ENCODE measurements at regions not wholly inside any gene's neighbourhood (a gene's known extent, or its start where the extent isn't known, plus 50 kb on each side); places are given as distances from the start of the nearest gene placed in this dataset.
"Not testable (repeated sequence)": the region's sequence is repeated elsewhere in the genome, so short reads cannot be mapped to it uniquely, and the experiment has no call there.

DNA sequence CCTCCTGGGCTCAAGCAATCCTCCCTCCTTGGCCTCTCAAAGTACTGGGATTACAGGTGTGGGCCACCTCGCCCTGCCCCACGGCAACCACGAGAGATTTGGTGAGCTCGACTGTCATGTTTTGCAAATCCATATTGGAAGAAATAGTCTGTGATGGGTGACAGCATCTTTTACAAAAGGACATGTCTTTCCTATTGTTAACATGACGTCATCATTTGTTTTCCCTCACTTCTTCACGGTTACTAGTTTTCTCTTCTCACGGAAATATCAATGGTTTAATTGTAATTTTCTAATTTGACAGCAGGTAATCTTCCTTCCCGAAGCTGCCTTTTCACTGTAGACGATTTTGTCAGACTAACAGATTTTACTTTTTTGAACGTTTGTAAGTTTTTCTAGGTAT lies 110.8 kb upstream of the GREM2 start:
- DNase-seq (ENCODE audit: low spot score), result no peak

DNA sequence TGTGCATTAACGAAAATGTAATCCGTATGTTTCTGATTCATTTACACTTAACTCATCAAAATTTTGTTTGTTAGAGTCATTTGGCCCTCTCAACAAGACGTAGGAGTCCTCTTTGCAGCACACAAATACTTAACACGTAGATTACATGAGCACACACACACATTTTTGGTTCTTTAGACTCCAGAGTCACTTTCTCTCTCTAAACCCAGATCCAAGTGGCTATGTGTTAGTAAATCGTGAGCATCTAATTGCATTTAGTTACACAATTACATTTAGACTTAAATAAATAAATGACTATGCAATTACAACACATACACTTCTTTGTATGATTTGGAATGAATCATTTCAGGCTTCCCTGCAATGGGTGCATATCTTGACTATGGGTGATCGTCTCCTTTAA lies 109.0 kb upstream of the GREM2 start:
- DNase-seq (ENCODE audit: low spot score), result no peak

DNA sequence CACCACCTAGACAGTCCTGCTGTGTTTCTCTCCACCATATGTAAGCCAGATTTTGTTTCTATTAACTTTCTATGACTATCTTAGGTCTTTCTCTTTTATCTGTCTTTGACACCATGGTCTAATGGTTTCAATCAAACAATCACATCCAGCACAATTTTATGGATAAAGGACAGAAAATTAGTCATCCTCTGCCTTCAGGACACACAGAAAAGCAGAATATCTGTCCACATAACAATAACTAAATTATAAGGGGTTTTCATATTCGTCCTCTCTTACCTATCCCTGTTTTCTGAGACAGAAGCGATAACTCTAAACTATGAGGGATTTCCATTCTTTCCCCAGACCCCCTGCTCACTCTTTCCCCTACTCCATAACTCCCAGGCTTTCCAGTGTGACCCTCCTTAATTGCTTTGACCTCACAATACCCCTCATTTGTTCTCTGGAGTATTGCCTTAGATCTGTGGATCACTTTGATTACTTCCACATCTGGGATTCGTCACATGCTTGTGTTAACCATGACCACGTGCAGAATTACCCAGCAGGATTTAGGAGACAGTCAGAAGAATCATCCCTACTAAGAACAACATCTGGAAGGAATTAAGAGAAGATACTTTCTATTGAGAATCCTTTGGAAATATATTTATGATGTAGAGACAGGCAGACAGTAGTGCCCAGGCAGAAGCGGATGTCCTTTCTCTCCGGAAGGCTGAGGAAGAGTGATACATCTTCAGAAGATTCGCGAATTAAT lies 108.2 kb upstream of the GREM2 start:
- no peak for DNase-seq (ENCODE audit: low spot score)

DNA sequence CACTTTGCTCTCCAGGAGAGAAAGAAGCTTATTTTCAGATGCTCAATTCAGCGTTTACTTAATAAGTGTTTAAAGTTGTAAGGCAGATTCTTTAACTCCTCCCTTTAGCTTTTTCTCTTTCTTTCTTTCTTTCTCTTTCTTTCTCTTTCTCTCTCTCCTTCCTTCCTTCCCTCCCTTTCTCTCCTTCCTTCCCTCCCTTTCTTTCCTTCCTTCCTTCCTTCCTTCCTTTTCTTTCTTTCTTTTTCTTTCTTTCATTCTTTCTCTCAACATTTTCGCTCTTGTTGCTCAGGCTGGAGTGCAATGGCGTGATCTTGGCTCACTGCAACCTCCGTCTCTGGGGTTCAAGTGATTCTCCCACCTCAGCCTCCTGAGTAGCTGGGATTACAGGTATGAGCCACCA lies 104.6 kb upstream of the GREM2 start:
- not testable (repeated sequence) for DNase-seq (ENCODE audit: low spot score)

DNA sequence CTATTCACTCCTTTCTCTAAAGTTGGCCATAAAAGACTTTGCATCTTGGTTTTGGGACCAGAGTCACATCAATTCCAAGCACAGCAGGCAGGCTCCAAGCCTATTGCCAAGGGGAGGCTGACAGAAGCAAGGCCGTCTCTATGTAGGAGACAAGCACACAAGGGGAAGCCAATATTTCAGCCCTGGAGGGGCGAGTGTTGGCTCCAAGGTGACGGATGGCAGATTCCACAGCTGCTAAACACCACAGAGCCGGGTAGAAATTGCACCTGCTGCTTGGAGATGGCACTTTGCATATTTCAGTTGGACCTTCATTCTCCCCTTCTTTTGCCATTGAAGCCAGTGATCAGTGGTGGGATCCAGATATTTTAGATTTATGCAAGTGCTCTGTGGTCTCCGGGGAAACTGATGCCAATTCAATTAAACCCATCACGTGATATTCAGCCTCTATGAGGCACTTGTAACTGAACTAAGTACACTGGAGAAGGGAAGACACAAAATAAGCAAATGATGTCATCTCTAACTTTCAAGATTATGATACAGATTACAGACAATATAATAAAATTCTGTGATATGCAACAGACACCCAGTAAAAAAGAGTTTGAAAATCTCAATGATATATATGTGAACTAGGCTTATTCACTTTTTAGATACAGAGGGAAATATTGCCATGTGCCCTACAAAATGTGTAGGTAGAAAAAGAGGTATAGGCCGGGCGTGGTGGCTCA lies 102.8 kb upstream of the GREM2 start:
- no peak for DNase-seq (ENCODE audit: low spot score)

DNA sequence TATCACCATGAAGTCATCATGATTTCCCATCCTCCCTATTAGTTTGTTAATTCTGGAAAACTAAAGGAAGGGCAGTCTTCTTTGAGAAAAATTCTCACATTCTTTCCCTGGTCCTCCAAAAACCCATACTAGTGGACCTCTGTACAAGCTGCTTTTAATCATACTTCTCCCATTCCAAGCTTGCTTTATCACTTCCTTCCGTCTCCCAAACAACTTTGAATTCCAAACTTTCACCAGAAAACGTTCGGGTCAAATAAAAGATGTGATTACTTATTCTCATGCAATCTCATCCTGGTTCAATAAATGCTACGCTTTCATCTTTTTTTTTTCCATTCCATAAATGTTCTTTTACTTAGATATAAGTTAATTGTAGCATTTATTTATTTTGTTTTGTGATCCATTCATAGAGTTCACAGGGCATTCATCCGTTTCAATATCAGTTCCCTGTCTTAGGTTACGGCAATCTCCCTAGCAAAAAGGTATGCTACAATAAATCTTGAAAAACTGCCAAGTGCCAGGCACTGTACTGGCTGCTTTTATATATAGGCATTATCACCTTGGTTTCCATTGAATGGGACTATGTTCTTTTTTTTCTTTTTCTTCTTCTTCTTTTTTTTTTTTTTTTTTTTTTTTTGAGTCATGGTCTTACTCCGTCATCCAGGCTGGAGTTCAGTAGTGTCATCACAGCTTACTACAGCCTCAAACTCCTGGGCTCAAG lies 100.2 kb upstream of the GREM2 start:
- no peak for DNase-seq (ENCODE audit: low spot score)

DNA sequence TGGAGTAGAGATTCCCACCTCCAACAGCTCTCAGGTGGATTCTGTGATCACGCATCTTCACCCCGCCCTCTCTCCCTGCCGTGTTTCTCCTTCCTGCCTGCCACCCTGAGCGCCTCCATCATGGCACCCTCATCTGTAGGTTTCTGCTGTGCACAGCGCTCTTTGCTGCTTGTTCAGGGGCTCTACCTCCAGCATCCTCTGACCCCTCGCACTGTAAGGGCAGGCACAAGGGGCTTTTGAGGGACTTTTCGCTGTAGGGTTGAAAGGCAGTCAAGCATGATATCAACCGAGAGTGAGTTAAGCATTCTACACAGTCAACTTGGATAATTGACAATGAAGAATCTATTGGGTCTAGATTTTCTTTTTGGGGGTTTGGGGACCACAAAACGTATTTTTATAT lies 99.1 kb upstream of the GREM2 start:
- DNase-seq (ENCODE audit: low spot score), result no peak

DNA sequence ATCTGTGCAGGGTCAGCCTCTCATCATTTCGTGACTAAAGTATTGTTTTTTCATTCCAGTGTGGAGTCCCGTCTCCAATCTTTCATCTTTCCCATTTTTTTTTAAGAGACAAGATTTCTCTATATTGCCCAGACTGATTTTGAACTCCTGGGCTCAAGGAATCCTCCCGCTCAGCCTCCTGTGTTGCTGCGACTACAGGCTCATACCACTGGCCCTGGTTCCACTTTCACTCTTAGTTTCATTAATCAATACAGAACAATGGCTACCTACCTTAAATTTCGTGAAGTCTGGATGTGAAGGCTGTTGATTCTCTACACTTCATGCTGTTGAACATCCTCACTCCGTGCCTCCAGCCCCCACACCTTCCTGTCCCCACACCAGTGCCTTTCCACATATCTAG lies 97.7 kb upstream of the GREM2 start:
- DNase-seq (ENCODE audit: low spot score), result no peak

DNA sequence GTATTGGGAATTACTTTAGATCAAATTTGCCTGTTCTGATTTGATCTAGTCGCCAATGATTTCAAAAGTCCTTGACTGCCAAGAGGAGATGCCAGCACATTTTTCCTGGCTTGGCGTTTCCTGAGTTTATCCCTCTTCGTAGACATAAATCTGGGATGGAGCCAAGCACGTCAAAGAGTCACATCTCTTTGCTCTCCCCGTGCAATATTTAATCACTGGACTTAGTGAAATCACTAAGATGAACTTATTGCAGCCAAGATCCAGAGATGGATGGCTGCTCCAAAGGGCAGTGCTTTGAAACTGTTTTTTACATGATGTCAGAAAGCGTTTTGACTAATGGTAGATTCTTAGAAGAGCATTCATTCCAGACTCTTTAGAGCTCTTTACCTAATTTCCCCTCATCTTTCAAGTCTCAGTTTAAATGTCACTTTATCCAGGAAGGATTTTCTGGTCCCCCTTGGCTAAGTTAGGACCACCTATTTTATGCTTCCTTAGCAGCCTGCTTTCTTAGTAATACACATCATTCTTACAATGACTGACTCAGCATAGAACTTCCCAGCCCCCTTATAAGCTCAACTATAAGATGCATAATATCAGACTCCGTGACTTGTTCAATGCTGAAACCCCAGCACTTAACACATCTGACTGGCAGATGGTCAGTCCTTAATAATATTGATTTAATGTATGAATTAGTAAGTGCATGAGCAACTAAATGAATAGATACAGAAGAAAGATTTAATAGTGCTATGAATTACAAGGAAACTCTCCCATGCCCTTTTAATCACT lies 94.4 kb upstream of the GREM2 start:
- no peak for DNase-seq (ENCODE audit: low spot score)

DNA sequence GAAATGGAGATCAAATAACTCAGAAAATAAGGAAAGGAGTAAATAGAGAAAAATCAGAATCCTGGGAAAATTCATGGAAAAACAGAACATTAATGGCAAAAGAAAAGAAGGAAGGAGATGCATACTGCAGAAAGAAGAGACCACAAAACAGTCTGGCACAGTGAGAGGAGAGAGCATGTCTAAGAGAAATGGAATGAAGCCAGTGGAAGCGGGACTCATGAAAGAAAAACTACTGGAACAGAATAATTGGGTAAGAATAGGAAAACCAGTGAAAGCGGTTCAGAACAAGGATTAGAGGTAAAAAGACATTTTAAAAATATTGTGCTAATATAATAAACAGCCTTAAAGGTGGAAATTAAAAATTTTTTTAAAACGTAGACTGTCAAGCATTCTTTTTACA lies 93.6 kb upstream of the GREM2 start:
- DNase-seq (ENCODE audit: low spot score), result peak; percentile 4

DNA sequence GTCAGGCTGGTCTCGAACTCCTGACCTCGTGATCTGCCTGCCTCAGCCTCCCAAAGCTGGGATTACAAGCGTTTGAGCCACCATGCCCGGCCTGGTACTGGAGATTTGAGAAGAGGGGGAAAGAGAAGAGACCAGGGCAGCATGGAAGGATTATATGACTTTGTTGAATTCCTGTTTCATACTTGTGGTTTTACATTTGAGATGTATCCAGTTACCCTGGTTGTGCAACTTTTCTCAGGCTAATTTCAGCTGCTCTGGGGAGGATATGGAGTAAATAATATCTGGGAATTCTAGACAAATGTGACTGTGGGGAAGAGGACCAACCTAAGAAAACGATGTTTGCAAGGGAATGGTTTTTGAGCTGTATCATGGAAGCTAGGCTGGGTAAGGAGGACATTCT lies 89.5 kb upstream of the GREM2 start:
- DNase-seq (ENCODE audit: low spot score), result no peak

DNA sequence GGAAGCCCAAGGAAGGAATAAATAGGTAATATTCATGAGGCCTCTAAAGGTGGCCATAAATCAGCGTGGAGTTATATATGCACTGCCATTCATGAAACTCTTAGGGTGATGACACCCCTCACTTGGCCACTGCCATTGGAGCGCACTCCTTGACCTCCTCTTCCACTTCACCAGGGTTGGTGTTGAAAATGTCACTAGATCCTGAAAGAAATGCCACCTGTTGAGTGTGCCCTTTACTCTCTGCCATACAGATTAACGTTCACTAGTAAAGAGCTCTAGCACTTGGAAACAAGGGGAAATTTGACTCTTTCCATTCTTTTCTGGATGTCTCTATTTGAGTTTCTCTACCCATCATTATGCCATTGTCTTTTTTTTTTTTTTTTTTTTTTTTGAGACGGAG lies 83.5 kb upstream of the GREM2 start:
- DNase-seq (ENCODE audit: low spot score), result no peak

DNA sequence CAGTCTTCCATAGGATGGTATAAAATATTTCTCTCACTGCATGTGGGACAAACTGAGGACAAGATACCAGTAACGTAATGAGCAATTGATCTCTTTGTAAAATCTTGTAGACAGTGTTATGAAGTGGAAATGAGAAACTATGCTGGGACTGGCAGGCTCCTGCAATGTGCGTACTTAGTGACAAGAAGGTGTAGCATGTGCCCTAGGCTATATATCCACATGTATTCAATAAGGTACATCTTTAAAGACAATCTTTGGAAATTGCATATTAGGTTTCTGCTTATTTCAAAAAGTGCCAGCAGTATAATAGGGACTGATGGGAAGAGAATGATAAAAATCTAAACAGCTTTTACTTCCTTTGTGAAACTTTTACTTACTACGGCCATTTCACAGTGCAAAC lies 81.9 kb upstream of the GREM2 start:
- no peak for DNase-seq (ENCODE audit: low spot score)

DNA sequence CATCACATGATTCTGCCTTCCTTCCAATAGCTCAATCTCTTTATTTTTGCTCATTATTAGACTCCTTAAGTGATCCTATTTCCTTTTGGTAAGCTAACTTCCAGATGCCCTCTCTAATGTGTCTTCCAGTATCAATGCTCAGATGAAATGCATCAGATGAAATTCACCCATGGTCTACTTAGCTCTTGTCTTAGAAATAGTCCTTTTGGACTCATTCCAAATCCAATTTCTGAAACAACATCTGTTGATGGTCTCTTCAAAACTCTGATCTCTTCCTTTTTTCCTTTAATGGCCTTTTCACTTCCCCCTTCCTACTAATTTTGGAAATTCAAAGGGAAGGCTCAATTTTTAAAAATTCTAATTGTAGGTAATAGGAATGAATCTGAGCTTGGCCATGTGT lies 81.1 kb upstream of the GREM2 start:
- DNase-seq (ENCODE audit: low spot score), result no peak

DNA sequence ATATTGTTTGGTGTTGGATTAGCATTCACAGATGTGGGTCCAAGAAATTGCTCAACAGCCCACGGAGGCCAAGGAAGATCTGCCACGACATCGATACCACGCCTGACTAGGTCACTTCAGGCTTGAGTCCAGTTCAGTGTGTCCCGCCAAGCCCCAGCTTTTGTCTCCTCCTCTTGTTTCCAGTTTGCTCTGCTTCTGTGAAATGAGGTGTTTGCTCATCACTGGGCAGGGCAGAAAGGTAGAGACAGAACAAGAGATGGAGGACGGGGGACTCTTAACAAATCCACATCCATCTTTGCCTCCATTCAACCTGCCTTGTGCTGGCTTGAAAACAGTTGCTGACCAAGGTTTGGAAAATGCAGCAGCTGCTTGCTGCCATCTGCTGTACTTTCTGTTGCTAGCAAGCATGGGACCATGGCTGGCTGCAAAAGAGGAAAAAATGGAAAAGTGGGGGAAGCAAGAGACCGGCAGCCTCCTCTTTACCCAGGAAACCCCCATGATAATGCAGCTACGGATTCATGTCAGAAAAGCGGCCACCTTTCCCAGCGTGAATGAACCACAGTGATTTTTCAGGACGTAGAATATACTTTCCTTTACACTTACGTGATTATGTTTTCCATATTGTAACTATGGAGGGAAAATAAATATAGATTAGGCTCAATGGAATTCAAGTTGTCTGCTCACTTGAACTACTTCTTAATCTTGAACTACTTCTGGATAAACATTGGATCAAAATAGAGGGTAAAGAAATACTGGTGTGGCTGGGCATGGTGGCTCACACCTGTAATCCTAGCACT lies 80.2 kb upstream of the GREM2 start:
- DNase-seq (ENCODE audit: low spot score), result peak; percentile 58

DNA sequence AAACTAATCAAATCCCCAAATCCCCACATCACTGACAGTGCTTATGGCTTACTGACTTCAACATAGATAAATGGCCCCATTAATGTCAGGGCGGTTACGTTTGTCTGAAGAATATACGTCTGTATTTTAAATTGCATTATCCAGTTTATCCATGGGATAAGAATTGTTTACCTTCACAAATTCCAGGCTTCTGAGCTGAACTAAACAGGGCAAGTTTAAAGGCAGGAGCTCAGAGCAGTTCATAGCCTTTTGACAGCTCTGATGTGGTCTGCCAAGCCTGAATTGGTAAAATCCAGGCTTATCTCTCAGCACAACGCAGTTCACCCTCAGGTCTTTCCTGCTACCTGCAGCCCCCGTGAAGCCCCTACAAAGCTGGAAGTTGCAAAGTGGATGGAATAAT lies 79.5 kb upstream of the GREM2 start:
- no peak for DNase-seq (ENCODE audit: low spot score)

DNA sequence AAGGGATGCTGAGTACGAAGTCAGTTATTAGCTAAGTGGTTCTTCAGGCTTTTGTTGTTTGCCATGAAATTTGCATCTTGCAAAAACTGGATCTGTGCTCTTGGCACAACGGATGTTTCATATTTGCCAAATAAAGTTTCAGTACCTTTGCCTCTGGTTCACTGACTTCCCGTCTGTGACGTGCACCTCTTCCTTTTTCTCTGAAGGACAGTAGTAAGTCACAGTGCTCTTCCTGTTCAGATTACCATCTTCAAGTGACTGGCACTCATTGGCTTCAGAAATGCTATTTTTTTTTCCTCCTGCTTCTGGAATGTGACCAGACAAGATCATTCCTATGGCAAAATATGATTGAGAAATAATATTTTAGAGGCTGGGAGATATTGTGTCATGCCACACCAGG lies 75.9 kb upstream of the GREM2 start:
- DNase-seq (ENCODE audit: low spot score), result no peak

DNA sequence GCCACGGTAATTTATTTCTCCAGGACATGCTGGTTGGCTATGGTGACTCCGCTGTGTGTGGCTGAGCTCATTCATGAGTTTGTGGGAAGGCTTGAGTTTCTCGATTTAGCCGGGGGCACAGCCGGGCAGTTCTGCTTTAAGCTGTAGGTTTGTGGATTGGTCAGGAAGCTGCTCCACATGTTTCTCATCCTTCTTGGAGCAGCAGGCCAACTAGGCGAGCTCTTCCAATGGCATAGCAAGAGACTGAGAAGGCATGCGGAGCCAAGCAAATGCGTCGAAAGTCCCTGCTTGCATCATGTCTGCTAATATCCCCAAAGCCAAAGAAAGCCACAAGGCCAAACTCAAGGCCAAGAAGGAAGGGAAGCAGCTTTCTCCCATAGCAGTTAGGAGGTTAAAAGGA lies 71.6 kb upstream of the GREM2 start:
- DNase-seq (ENCODE audit: low spot score), result no peak

DNA sequence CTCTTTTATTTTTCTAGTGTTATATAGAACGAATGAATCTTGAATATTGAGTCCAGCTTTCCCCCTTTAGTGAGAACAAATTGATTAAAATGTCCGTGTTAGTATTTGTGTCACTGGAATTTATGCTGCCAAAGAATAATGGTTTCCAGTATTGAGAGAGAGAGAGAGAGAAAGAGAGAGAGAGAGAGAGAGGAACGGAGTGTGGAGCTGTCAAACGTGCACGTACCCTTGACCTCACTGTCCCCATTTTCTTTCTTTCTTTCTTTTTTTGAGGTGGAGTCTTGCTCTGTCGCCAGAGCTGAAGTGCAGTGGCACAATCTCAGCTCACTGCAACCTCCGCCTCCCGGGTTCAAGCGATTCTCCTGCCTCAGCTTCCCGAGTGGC lies 70.9 kb upstream of the GREM2 start:
- no peak for DNase-seq (ENCODE audit: low spot score)

DNA sequence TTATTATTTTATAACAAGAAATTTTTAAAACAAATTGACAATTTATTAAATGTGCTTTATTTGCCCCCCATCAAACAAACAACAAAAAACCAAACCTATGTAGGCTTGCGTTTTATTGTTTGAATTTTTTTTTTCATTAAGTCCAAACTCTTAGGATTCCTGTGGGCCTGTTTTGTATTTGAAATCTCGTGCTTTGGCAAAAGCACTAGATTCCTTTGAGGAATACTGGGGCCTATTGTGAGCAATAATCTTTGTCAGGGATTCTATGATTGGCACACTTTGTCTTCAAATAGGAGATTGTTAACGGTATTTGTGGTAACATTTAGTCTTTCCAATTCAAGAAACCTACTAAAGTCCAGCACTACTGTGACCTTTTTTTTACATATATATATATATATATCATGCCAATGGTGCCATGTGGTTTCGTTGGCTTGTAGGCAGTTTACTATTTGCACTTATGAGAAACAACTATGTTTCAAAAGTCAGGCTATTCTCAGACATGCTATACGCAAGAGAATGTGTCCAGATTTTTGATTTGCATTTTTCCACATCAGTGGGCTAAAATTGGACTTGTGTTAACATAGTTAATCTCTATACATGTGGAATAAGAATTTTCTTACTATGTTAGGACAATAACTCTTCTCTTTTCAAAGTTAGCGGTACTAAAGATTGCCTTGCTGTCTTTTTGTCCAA lies 70.4 kb upstream of the GREM2 start:
- DNase-seq (ENCODE audit: low spot score), result no peak

Measured in cerebellar cortex (tissue), 1 donor.